HepG2 (cell line): ENCODE measurements at regions not wholly inside any gene's neighbourhood (a gene's known extent, or its start where the extent isn't known, plus 50 kb on each side); places are given as distances from the start of the nearest gene placed in this dataset.
A peak's percentile ranks its signal among the peaks of the same experiment; 100 is the strongest.

Experiments
- ARID2 ChIP-seq: sonication (generic); formaldehyde crosslinking; IDR thresholded peaks from 2 replicates; pipeline ENCODE4 v1.8.1; 2022; ENCODE audit warnings: mild to moderate bottlenecking, missing genetic modification reagents, borderline replicate concordance
- ATF6 ChIP-seq: sonication (generic); formaldehyde crosslinking; conservative IDR thresholded peaks from 2 replicates; pipeline ENCODE4 v1.4.0; 2020; ENCODE audit warnings: missing genetic modification reagents
- CREB3 ChIP-seq: sonication (generic); formaldehyde crosslinking; IDR thresholded peaks from 2 replicates; pipeline ENCODE4 v1.5.0; 2020; ENCODE audit warnings: missing genetic modification reagents
- EP300 ChIP-seq, 3 experiments: sonication (generic) in 1 of 3; formaldehyde crosslinking in 1 of 3; IDR thresholded peaks; 2 replicates each; pipeline versions ENCODE4 v1.5.1 to v1.6.1; 2011 to 2020; ENCODE audit warnings: low read depth in 2 of 3, low read length in 2 of 3, borderline replicate concordance in 1 of 3, improper control_type of control experiment in 1 of 3, mild to moderate bottlenecking in 1 of 3, missing genetic modification reagents in 1 of 3, moderate library complexity in 1 of 3
- EZH2 ChIP-seq: conservative IDR thresholded peaks from 2 replicates; pipeline ENCODE4 v1.6.1; 2012; ENCODE audit warnings: mild to moderate bottlenecking, low read depth, low read length, moderate library complexity
- POLR2A ChIP-seq, 2 experiments: IDR thresholded peaks; 2 replicates each; pipeline ENCODE4 v1.6.1; 2011; ENCODE audit warnings: low read depth in 2 of 2, low read length in 2 of 2, mild to moderate bottlenecking in 1 of 2, moderate library complexity in 1 of 2; ENCODE audit not compliant: insufficient read depth in 1 of 2
- UBTF ChIP-seq: sonication (generic); formaldehyde crosslinking; IDR thresholded peaks from 2 replicates; pipeline ENCODE4 v1.4.0; 2020; ENCODE audit warnings: mild to moderate bottlenecking, missing genetic modification reagents
- ZNF232 ChIP-seq: sonication (generic); formaldehyde crosslinking; IDR thresholded peaks from 2 replicates; pipeline ENCODE4 v1.4.0; 2020; ENCODE audit warnings: missing genetic modification reagents, borderline replicate concordance
- ZNF788 ChIP-seq: sonication (generic); formaldehyde crosslinking; IDR thresholded peaks from 2 replicates; pipeline ENCODE4 v1.5.0; 2020; ENCODE audit warnings: mild to moderate bottlenecking, missing genetic modification reagents, borderline replicate concordance
- TF ChIP-seq, protein P1 (sequence below): sonication (generic); formaldehyde crosslinking; IDR thresholded peaks from 2 replicates; pipeline ENCODE4 v1.5.0; 2020; ENCODE audit warnings: mild to moderate bottlenecking, missing genetic modification reagents, moderate library complexity
- TF ChIP-seq, protein P2 (sequence below): sonication (generic); formaldehyde crosslinking; conservative IDR thresholded peaks from 2 replicates; pipeline ENCODE4 v1.8.0; 2022; ENCODE audit warnings: missing genetic modification reagents
- TF ChIP-seq, protein P3 (sequence below): sonication (generic); formaldehyde crosslinking; IDR thresholded peaks from 2 replicates; pipeline ENCODE4 v1.5.0; 2020; ENCODE audit warnings: mild to moderate bottlenecking, missing genetic modification reagents

DNA sequence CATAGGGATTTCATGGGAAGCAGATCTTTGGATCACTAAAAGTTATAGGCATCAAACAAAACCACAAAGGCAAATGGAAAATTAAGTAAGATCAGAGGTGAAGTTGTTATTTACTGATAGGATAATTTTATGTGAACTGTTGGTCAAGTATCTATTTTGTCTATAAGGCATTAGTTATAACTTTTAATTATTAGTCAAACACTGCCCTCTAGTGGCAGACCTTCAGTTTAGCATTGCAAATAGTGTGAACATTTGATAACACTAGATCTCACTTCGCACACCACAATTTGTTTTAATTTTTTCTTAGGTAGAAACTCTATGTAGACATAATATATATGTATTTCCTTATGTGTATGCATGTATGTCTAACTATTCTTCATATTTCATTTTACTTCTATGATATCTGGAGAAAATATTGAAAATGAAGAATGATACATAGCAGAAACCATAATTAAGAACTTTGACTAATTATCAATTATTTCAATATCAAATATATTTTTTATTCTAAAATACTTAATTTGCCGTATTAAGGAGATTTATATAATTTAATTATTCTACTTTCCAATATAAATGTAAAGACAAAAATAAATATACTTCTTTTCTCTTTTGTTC, 214.5 kb upstream of the TACR3 start:
- TF ChIP-seq POLR2A (IDR thresholded peaks at IDR 0.05; ENCODE audit: insufficient read depth in 1 of 2, low read depth in 2 of 2, low read length in 2 of 2) (no peak), UBTF (CRISPR knock-in tag) (no peak), ARID2 (CRISPR knock-in tag) (no peak), ATF6 (CRISPR knock-in tag) (no peak), EZH2 (no peak), EP300 (IDR thresholded peaks at IDR 0.05; ENCODE audit: low read depth in 2 of 2, low read length in 2 of 2) (no peak), EP300 (CRISPR knock-in tag; IDR thresholded peaks at IDR 0.05; ENCODE audit: borderline replicate concordance) (no peak), ZNF788 (CRISPR knock-in tag) (no peak), ZNF232 (CRISPR knock-in tag) (no peak), CREB3 (CRISPR knock-in tag) (no peak)
- TF ChIP-seq, protein P1, sequence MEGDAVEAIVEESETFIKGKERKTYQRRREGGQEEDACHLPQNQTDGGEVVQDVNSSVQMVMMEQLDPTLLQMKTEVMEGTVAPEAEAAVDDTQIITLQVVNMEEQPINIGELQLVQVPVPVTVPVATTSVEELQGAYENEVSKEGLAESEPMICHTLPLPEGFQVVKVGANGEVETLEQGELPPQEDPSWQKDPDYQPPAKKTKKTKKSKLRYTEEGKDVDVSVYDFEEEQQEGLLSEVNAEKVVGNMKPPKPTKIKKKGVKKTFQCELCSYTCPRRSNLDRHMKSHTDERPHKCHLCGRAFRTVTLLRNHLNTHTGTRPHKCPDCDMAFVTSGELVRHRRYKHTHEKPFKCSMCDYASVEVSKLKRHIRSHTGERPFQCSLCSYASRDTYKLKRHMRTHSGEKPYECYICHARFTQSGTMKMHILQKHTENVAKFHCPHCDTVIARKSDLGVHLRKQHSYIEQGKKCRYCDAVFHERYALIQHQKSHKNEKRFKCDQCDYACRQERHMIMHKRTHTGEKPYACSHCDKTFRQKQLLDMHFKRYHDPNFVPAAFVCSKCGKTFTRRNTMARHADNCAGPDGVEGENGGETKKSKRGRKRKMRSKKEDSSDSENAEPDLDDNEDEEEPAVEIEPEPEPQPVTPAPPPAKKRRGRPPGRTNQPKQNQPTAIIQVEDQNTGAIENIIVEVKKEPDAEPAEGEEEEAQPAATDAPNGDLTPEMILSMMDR (CRISPR knock-in tag): peak; percentile 64
- TF ChIP-seq, protein P2, sequence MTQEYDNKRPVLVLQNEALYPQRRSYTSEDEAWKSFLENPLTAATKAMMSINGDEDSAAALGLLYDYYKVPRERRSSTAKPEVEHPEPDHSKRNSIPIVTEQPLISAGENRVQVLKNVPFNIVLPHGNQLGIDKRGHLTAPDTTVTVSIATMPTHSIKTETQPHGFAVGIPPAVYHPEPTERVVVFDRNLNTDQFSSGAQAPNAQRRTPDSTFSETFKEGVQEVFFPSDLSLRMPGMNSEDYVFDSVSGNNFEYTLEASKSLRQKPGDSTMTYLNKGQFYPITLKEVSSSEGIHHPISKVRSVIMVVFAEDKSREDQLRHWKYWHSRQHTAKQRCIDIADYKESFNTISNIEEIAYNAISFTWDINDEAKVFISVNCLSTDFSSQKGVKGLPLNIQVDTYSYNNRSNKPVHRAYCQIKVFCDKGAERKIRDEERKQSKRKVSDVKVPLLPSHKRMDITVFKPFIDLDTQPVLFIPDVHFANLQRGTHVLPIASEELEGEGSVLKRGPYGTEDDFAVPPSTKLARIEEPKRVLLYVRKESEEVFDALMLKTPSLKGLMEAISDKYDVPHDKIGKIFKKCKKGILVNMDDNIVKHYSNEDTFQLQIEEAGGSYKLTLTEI: no peak
- TF ChIP-seq, protein P3, sequence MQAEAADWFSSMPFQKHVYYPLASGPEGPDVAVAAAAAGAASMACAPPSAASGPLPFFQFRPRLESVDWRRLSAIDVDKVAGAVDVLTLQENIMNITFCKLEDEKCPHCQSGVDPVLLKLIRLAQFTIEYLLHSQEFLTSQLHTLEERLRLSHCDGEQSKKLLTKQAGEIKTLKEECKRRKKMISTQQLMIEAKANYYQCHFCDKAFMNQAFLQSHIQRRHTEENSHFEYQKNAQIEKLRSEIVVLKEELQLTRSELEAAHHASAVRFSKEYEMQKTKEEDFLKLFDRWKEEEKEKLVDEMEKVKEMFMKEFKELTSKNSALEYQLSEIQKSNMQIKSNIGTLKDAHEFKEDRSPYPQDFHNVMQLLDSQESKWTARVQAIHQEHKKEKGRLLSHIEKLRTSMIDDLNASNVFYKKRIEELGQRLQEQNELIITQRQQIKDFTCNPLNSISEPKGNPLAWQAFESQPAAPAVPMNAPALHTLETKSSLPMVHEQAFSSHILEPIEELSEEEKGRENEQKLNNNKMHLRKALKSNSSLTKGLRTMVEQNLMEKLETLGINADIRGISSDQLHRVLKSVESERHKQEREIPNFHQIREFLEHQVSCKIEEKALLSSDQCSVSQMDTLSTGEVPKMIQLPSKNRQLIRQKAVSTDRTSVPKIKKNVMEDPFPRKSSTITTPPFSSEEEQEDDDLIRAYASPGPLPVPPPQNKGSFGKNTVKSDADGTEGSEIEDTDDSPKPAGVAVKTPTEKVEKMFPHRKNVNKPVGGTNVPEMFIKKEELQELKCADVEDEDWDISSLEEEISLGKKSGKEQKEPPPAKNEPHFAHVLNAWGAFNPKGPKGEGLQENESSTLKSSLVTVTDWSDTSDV (CRISPR knock-in tag): no peak
